GM18867 (cell line): ENCODE measurements at regions not wholly inside any gene's neighbourhood (a gene's known extent, or its start where the extent isn't known, plus 50 kb on each side); places are given as distances from the start of the nearest gene placed in this dataset.

ENCODE experiments used
- ATAC-seq: cut with Tn5 transposase; IDR thresholded peaks from one replicate; pipeline ENCODE4 v1.9.1; 2021; ENCODE audit warnings: mild to moderate bottlenecking, moderate library complexity; ENCODE audit not compliant: unreplicated experiment

GRCh38 chr4:183846951-183847350 lies 58.2 kb upstream of the STOX2 start:
- no peak for ATAC-seq

DNA sequence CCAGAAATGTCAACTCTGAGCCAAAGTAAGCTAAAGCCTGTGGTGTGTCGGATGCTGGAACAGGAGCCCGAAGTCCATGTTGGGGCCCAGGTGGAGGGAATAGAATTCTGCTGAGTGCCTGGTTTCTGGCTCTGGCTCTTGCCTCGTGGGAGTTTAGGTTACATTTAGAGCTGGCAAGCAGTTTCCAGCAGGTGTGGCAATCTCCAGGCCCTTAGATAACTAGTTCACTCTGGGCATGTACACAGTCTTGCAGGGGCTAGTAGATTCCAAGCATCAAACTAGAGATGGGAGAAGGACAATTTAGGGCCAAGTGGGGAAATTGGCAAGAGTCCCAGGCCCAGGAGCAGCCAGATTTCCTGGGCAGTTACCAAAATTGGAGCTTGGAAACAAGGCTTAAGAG lies 56.3 kb upstream of the STOX2 start:
- no peak for ATAC-seq

DNA sequence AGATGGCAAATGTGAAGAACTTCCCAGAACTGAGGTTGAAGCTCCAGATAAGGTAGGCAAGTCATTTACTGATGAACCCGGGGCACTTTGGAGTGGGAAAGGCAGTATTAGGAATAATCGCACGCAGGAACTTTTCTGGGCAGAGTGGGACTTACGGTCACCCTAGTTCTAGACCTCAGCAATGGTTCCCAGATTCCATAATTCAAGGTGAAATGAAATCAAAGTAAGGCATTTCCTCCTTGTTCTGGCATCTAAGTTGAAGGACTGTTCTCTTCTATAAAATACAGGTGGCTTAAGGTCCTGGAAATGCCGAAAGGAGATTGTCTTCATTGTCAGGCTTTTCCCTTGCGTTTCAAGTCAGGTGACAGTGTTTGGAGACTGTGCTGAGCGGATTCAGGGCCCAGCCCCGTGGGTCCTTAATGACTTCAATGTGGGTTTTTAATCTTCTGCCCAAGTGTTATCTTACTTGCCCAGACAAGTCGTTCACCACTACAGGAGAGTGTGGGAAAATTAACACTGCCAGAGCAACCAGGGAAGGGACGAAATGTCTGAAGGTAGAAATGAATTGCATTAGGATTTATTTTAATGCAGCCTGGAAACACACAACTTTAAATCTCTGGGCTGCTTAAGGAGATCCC lies 52.1 kb upstream of the STOX2 start:
- ATAC-seq, result no peak

DNA sequence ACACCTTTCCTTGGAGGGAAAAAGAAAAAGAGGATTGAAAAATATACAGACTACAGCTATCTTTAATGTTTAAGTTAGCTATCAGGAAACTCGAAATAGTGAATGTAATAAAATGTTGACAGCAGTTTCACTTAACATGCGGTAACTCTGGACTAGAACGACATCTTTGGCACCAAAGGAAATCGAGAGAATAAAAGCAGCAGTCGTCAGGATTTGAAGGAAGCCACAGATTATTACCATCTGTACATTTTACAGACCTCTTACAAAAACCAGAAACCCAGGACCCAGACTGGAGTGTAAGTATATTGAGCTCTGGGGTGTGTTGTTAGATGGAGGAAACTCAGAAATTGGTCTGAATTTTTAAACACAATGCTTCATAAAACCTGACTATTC lies 51.6 kb upstream of the STOX2 start:
- no peak for ATAC-seq
